Stimulated activated CD8-positive, alpha-beta memory T cell treated with anti-CD3 and anti-CD28 coated beads, Interleukin-12 subunit alpha, Interleukin-12 subunit beta, amount 100 ng/mL, for 1 hour (primary cell): ENCODE measurements at regions not wholly inside any gene's neighbourhood (a gene's known extent, or its start where the extent isn't known, plus 50 kb on each side); places are given as distances from the start of the nearest gene placed in this dataset.
"Not testable (repeated sequence)": the region's sequence is repeated elsewhere in the genome, so short reads cannot be mapped to it uniquely, and the experiment has no call there.

Experiments
- DNase-seq: peaks from one replicate; pipeline ENCODE4 v3.0.0-alpha.2; 2020; ENCODE audit warnings: low read depth

GRCh38 chr18:41693008-41693407 is 262.0 kb upstream of the PIK3C3 start:
- no peak for DNase-seq

DNA sequence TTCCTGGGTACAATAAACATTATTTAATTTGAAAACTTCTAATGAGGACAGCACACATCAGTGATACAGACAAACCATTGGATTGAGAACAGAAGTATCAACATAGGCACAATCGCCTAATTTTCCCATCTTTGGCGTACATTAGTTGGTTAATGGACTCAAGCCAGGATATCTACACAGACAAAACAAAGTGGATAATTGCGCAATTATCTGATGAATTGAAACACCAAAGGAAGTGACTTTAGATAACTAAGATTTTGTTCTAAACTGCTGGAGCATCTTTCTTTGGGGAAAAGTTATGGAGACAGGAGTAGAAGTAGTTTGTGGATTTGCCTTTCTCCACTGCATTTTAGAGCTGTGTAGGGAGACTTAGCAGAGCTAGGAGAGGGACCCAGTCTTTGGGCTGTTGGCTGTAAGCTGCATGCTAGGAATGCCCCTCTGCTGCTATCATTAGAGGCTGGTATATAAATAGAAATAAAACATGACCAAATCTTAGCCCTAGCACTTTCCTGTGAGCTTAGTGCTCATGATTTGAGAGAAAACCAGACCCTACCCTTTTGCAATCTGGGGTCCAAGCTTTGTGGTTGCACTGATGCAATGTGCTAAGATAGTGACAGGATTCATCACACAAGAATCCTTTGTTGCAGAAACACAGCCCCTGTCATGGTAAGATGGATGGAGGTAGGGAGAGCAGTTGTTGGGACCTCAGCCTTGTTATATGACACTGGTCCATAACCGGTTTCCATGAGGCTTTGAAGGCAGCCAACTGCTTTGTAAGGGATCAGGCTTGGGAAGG is 264.5 kb upstream of the PIK3C3 start:
- no peak for DNase-seq

DNA sequence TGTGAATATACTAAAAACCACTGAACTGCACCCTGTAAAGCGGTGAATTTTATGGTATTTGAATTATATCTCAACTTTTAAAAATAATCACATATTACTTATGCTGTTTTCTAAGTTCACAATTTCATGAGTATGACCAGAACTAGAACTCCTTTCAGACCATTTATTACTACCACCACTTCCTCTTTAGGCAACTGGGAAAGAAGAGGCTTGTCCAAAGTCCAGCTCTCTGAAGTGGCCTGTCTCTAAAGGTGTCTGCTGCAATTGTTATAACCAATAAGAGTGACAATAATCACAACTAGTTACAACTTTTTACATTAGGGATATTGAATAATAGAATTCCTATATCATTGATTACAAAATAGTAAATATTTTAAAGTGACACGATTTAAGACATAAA is 267.9 kb upstream of the PIK3C3 start:
- DNase-seq = no peak

DNA sequence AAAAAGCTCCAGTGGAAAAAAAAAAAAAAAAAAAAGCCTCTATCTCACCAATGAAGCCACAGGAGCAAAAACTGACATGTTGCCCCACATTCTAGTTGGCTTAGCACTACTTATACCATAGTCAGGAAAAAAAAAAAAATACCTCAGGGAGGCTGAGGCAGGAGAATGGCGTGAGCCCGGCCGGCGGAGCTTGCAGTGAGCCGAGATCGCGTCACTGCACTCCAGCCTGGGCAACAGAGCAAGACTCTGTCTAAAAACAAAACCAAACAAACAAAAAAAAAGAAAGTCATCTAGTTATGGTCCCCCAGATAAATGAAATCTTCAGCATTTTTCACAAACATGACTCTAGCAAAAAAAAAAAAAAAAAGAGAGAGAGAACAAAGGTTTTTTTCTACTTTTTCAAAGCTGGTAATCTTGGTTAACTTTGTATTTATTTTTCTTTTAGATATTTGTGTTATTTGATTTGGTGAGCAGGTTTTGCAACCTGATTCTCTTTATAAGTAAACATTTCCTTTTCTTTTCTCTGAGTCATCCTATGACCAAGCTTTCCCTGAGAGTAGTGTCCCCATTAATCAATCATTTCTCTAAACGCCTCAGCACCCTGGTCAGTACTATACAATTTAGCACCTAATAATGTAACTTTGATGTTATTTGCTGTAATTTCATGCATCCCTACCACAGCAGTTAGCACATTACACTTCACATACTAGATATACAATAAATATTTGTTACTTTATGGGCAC is 273.7 kb upstream of the PIK3C3 start:
- no peak for DNase-seq

DNA sequence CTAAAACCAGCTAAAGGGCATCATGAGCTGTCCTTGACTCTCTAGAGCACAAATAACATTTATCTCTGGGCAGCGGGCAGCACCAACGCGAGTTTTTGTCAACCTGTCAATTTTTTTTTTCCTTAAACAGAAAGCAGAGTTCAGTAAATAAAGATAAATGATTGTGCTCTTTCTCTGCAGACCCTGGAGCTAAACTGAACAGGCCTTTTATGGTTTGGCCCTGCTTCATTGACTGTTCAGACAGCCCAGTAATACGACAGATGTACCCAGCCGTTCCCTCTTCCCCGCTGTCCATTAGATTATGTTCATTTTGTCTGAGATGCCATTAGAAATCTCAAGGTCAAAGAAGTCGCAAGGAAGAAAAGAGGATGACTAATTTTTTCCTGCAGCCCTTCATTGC is 280.5 kb upstream of the PIK3C3 start:
- DNase-seq = no peak

DNA sequence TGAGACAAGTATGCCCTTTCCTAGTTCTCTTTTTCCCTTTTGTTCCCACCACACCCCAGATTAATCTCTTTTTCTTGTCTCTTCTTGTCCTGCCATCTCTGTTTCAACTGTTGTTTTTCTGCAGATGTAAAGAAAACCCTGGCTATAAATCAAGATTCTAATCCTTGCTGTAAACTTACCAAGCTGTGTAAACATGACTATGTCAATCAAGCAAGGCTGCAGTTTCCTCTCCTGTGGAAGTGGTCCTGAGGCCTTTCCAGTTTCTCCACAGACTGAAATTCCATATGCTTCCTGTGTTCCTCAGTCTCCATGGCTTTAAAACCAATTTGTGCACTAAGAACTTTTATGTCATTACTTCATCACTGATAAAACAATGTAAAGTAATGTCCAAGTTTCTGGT is 288.8 kb upstream of the PIK3C3 start:
- no peak for DNase-seq

GRCh38 chr18:41665210-41665609 is 289.8 kb upstream of the PIK3C3 start:
- no peak for DNase-seq

- DNase-seq = no peak
Observed at GRCh38 chr18:41660654-41661053, 294.4 kb upstream of the PIK3C3 start.

DNA sequence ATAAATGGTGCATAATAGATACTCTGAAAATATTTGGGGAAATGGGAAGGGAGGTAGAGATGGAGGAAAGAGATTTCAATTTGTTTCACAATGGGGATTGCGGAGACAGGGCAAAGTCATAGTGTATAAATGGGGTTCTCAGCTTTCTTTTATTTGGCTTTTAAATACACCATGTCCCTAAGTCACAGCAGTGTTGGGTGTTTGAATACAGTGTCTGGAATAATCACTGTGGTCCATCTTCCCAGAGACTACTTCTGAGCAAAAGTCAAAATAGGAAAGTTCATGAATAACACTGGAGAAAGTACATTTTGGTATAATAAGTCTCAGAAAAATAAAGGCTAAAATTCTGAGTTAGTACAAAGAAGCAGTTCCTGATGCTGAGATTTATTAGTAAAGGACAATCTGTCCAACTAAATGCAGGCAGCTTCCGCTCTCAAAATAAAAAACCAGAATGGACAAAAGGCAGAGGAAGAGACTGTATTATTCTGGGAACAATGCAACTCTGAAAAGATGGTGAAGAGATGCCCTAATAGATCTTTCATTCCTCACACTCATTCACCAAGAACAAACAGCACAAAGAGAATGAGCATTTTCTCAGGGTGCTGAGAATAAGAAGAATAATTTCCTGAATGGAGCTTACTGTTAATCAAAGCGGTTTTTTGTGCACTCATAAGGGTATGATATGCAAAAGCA is 295.4 kb upstream of the PIK3C3 start:
- DNase-seq = no peak

DNA sequence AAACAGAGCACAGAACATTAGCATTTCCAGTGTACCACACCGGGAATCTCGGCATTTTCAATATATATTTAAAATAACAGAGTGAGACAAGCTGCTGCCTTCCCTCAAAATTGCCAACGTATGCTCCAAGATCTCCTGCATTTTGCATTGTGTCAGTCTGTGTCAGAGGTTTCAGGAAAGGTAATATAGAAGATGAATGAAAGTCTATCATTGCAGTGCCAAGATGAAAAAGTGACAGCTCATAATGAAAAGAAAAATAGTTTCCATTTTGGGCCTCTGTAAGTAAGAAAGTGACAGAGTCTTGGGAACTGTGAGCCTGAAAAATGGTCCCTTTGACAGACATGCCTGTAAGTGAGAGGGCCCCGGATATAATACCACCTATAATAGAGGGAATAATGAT is 297.8 kb upstream of the PIK3C3 start:
- no peak for DNase-seq

DNA sequence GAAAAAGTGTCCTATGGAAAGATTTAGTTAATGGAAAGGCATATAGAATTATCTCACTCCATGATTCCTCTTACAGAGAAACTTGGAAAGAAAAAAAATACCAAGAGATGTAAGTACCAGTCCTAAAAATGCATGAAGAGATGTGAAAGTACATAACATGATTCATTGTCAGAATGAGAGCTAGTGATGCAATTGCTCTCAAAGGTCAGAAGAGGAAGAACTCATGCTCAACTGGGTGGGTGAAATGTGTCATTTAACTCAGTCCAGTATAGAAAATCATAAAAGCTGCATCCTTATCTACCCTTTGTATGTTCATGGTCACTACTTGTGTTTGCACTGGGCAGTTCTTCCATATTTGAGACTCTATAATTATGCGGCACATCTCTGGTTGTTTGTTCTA is 300.0 kb upstream of the PIK3C3 start:
- DNase-seq = no peak

DNA sequence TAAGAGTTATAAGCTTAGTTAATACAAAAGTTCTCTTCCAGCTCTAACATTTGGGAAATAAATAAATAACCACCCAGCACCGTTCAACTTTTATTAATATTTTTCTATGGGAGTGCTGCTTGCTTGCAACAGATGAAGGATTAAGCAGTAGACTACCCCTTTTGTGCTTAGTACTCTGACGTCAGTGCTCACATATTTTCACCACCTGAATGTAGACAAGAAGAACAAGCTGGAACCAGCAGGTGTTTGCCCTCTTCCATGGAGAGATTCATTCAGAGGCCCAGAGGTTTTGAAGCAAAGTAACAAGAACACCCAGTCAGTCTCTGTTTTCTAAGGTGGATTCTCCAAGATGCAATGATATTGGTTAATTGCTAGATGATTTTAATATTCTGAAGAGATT is 307.1 kb upstream of the PIK3C3 start:
- no peak for DNase-seq

DNA sequence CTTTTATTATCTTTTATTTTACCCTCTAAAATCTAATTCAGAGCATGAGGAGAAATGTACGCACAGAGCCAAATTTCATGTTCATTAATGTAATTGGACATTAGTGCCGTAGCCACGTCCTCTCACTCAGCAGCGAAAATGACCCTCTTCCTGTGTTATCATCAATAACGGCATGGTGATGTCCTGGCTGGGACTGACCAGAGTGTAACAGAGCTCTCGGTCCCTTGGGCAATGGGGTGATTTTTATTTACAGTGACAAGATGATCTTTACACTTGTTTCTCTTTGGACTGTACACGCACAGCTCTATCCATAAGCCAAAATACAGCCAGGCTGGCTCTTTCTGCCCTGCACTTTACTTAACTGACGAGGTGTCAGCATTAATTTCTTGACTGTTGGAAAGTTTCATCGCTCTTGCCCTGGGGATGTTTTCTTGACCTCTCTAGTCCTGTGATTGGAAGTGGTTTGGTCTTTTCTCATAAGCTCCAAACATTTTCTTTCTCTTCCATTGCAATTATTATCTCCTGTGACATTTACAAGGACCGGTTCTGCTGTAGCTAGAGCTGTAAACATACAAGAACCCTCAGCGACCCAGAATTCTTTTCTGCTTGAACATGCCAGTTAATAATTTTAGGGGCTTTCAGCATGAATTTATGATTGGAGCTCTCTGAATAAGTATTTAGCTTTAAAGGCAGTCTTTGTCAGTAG is 308.0 kb upstream of the PIK3C3 start:
- no peak for DNase-seq

- no peak for DNase-seq
Observed at GRCh38 chr18:41645589-41646360, 309.3 kb upstream of the PIK3C3 start.

- no peak for DNase-seq
Observed at GRCh38 chr18:41644466-41644865, 310.6 kb upstream of the PIK3C3 start.

- no peak for DNase-seq
Observed at GRCh38 chr18:41643427-41643826, 311.6 kb upstream of the PIK3C3 start.

GRCh38 chr18:41642756-41643155 is 312.3 kb upstream of the PIK3C3 start:
- DNase-seq = no peak

- no peak for DNase-seq
Observed at GRCh38 chr18:41639218-41639617, 315.8 kb upstream of the PIK3C3 start.

DNA sequence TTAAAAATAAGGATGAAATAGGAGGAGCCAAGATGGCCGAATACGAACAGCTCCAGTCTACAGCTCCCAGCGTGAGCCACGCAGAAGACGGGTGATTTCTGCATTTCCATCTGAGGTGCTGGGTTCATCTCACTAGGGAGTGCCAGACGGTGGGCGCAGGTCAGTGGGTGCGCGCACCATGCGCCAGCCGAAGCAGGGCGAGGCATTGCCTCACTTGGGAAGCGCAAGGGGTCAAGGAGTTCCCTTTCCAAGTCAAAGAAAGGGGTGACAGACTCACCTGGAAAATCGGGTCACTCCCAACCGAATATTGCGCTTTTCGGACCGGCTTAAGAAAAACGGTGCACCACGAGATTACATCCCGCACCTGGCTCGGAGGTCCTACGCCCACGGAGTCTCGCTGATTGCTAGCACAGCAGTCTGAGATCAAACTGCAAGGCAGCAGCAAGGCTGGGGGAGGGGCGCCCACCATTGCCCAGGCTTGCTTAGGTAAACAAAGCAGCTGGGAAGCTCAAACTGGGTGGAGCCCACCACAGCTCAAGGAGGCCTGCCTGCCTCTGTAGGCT is 323.2 kb upstream of the PIK3C3 start:
- DNase-seq = not testable (repeated sequence)

DNA sequence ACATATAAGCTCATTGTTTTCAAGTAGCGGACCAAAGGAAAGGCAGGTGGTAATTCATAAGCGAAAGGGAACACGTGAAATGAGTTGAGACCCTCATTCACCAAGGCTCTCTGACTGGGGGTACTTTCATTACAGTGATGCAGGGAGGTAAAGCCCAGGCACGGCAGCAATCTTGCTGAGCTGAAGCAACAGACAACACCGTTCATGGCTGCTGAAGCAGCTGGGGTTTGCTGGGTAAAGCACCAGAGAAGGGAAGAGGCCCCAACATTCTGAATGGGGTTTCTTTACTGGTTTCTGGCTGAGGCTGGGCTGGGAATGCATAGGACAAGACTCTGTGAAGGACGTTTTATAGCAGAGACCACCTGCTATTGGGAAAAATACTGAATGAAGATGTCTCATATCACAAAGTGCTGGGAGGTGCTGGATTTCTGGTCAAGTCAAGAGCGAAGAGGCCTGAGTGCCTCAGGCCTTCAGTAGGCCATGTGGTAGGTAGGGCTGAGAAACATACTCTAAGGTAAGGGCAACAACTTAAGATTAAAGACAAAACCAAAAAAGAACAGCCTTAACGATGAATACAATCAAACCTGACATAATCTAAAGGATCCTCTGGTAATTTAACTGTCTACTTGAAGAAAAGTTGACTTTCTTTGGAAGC is 324.7 kb upstream of the PIK3C3 start:
- DNase-seq = no peak

GRCh38 chr18:41624460-41624859 is 330.6 kb upstream of the PIK3C3 start:
- DNase-seq = no peak
